HepG2 (cell line): ENCODE measurements at regions not wholly inside any gene's neighbourhood (a gene's known extent, or its start where the extent isn't known, plus 50 kb on each side); places are given as distances from the start of the nearest gene placed in this dataset.

Experiments used
- ATAC-seq: fragments of 200-7000 bp; cut with Tn5 transposase; 3 replicates; pipeline ENCODE4 v1.9.1; 2020; ENCODE audit warnings: mild to moderate bottlenecking, moderate library complexity
- BruUV-seq: library from RNA; stranded (reverse); fragments of 400-500 nt; replicated peaks from 2 replicates; lab custom pipeline; 2021; lab: Mats Ljungman, UMichigan
- CTCF ChIA-PET: fragments of 300-600 bp; formaldehyde crosslinking; extraction: SDS; loops from one replicate; lab custom pipeline; 2021; ENCODE audit warnings: low total read pairs, inconsistent platforms, low intra/inter-chr PET ratio; lab: Yijun Ruan, JAX
- POLR2A ChIA-PET: fragments of 350-600 bp; sonication (Branson Sonifier 250); formaldehyde crosslinking; loops from one replicate; lab custom pipeline; 2020; ENCODE audit warnings: antibody characterized with exemption, inconsistent platforms; lab: Yijun Ruan, JAX
- DNase-seq: peaks from one replicate; pipeline ENCODE4 v3.0.0-alpha.2; 2015; ENCODE audit warnings: low spot score
- FAIRE-seq: peaks from 3 replicates; lab custom pipeline; 2011; peaks lifted over from hg19 to GRCh38; lab: Jason Lieb, UNC
- H2AFZ ChIP-seq: one replicate; pipeline ENCODE4 v1.6.1; 2011; ENCODE audit warnings: low read length, inconsistent platforms
- H3K27ac ChIP-seq: fragments of 300-600 bp; 3 replicates; pipeline ENCODE4 v1.8.0; 2011; ENCODE audit warnings: mixed run types, mild to moderate bottlenecking, mixed read lengths, low read length, inconsistent platforms; ENCODE audit not compliant: insufficient read depth; ENCODE audit errors: extremely low read length
- H3K27me3 ChIP-seq, 2 experiments: fragments of 200-600 bp in 1 of 2; 2 replicates in 1 of 2; 3 replicates in 1 of 2; pipeline versions ENCODE4 v1.6.0 to v1.8.0; 2011; ENCODE audit warnings: low read length in 2 of 2, mild to moderate bottlenecking in 2 of 2, moderate library complexity in 2 of 2, inconsistent platforms in 1 of 2; ENCODE audit not compliant: insufficient read depth in 2 of 2, control insufficient read depth in 1 of 2
- H3K36me3 ChIP-seq, 2 experiments: fragments of 200-600 bp in 1 of 2; replicated peaks in 1 of 2; 2 replicates in 1 of 2; 3 replicates in 1 of 2; pipeline versions ENCODE4 v1.5.1 to v1.8.0; 2011; ENCODE audit warnings: low read length in 2 of 2, inconsistent platforms in 1 of 2; ENCODE audit not compliant: insufficient read depth in 2 of 2, control insufficient read depth in 1 of 2
- H3K4me1 ChIP-seq: 2 replicates; pipeline ENCODE4 v1.5.1; 2012; ENCODE audit warnings: low read length, inconsistent platforms; ENCODE audit not compliant: insufficient read depth
- H3K4me2 ChIP-seq: 2 replicates; pipeline ENCODE4 v1.6.0; 2011; ENCODE audit warnings: low read depth, low read length, inconsistent platforms
- H3K4me3 ChIP-seq, 3 experiments: fragments of 200-600 bp in 1 of 3; sonication (generic), shearing (Covaris generic) in 1 of 3; replicated peaks in 1 of 3; 2 replicates each; pipeline ENCODE4 v1.5.1; 2011 to 2016; ENCODE audit warnings: low read length in 3 of 3, inconsistent platforms in 2 of 3, low read depth in 2 of 3, mild to moderate bottlenecking in 2 of 3, control low read depth in 1 of 3, mixed read lengths in 1 of 3; ENCODE audit not compliant: insufficient read depth in 1 of 3
- H3K79me2 ChIP-seq: one replicate; pipeline ENCODE4 v1.6.1; 2011; ENCODE audit warnings: low read length, inconsistent platforms; ENCODE audit not compliant: insufficient read depth
- H3K9ac ChIP-seq: 2 replicates; pipeline ENCODE4 v1.6.0; 2011; ENCODE audit warnings: mild to moderate bottlenecking, low read depth, low read length, inconsistent platforms; ENCODE audit not compliant: insufficient read depth
- H3K9me3 ChIP-seq: 2 replicates; pipeline ENCODE4 v1.5.1; 2012; ENCODE audit warnings: mild to moderate bottlenecking, low read length
- H4K20me1 ChIP-seq: 2 replicates; pipeline ENCODE4 v1.6.0; 2011; ENCODE audit warnings: inconsistent platforms, mild to moderate bottlenecking, low read length, moderate library complexity; ENCODE audit not compliant: insufficient read depth
- AFF4 ChIP-seq: sonication (generic); formaldehyde crosslinking; IDR thresholded peaks from 2 replicates; pipeline ENCODE4 v1.4.0; 2020; ENCODE audit warnings: missing genetic modification reagents
- CC2D1A ChIP-seq: sonication (generic); formaldehyde crosslinking; IDR thresholded peaks from 2 replicates; pipeline ENCODE4 v1.8.1; 2023; ENCODE audit warnings: mild to moderate bottlenecking, missing genetic modification reagents
- MAFK ChIP-seq, 2 experiments: IDR thresholded peaks in 1 of 2; conservative IDR thresholded peaks in 1 of 2; 2 replicates each; pipeline ENCODE4 v1.6.1; 2011; ENCODE audit warnings: improper control_type of control experiment in 2 of 2, low read length in 2 of 2
- NFE2L2 ChIP-seq: fragments of 150-350 bp; IDR thresholded peaks from 2 replicates; pipeline ENCODE4 v1.6.1; 2014; ENCODE audit warnings: low read length
- SALL2 ChIP-seq: sonication (generic); formaldehyde crosslinking; IDR thresholded peaks from 2 replicates; pipeline ENCODE4 v1.8.1; 2023; ENCODE audit warnings: mild to moderate bottlenecking, missing genetic modification reagents, inconsistent platforms
- WGBS: methylation state at CpG from one replicate; pipeline ENCODE4 v1.1.6; 2017; ENCODE audit warnings: low lambda C conversion rate; 5-methylcytosine and 5-hydroxymethylcytosine counted together
- in situ Hi-C: cut with HindIII; loops from 2 replicates; pipeline ENCODE4 v1.10.0; 2017; ENCODE audit warnings: low pct_unique_long_range_greater_than_20kb; ENCODE audit not compliant: extremely low pct_ligation_motif_present
- intact Hi-C: fragments of 100-400 bp; cut with micrococcal nuclease; formaldehyde crosslinking; loops from one replicate; pipeline ENCODE4 v1.10.0; 2022; ENCODE audit not compliant: unreplicated experiment

- H3K79me2 ChIP-seq = no peaks in the 10 kb centered on the region
- DNase-seq (no peak), ATAC-seq (no peak), FAIRE-seq (no peak)
- no peak overlapping the region for H3K9ac ChIP-seq
- H3K27me3 ChIP-seq = peaks cover 0 to 14% of the 10 kb centered on the region in 2 experiments; a peak in 4 of 5 replicates
- in situ Hi-C loops (no loop called here), intact Hi-C loops (no loop called here)
- H3K4me3 ChIP-seq = no peak overlapping the region
- H3K9me3 ChIP-seq = no peaks in the 10 kb centered on the region
- CTCF ChIA-PET = no interaction called here
- WGBS = 0% methylated on average over 3 of the region's 3 CpGs
- no peaks in the 10 kb centered on the region for H3K4me1 ChIP-seq
- POLR2A ChIA-PET = no interaction called here
- H3K36me3 ChIP-seq = no peaks in the 10 kb centered on the region
- H4K20me1 ChIP-seq = no peaks in the 10 kb centered on the region
- no peak overlapping the region for H2AFZ ChIP-seq
- no peak overlapping the region for H3K4me2 ChIP-seq
- no peak overlapping the region for H3K27ac ChIP-seq
- 0 out of 4 replicates have a peak, but pooled peaks have one; percentile 15 to 16 for TF ChIP-seq MAFK (conservative IDR thresholded peaks at IDR 0.05 in 1 of 2, IDR thresholded peaks at IDR 0.05 in 1 of 2; ENCODE audit: low read length in 2 of 2)
- TF ChIP-seq SALL2 (CRISPR knock-in tag) = no peak
- no peak for TF ChIP-seq CC2D1A (CRISPR knock-in tag)
- peak; percentile 78 for TF ChIP-seq NFE2L2
- no peak for TF ChIP-seq AFF4 (CRISPR knock-in tag)
- BruUV-seq = no TSS peak
Measured at GRCh38 chr10:120183546-120183945, 273.5 kb upstream of the PLPP4 start.
